DND-41 (cell line): ENCODE measurements at regions not wholly inside any gene's neighbourhood (a gene's known extent, or its start where the extent isn't known, plus 50 kb on each side); places are given as distances from the start of the nearest gene placed in this dataset.

ENCODE experiments used
- ATAC-seq: fragments of 200-7000 bp; cut with Tn5 transposase; 3 replicates; pipeline ENCODE4 v1.9.1; 2021; ENCODE audit warnings: low read depth; ENCODE audit not compliant: insufficient read depth
- DNase-seq: peaks from one replicate; pipeline ENCODE4 v3.0.0-alpha.2; 2020
- H2AFZ ChIP-seq: 2 replicates; pipeline ENCODE4 v1.6.0; 2012; ENCODE audit warnings: low read depth, low read length
- H3K27ac ChIP-seq: 2 replicates; pipeline ENCODE4 v1.5.1; 2012; ENCODE audit warnings: low read length, inconsistent platforms
- H3K27me3 ChIP-seq: fragments of 200-600 bp; sonication (generic); 2 replicates; pipeline ENCODE4 v1.6.0; 2012; ENCODE audit warnings: low read length, mild to moderate bottlenecking, inconsistent platforms; ENCODE audit not compliant: insufficient read depth, poor library complexity
- H3K36me3 ChIP-seq: 2 replicates; pipeline ENCODE4 v1.5.1; 2012; ENCODE audit warnings: low read length, inconsistent platforms; ENCODE audit not compliant: insufficient read depth
- H3K4me1 ChIP-seq: 2 replicates; pipeline ENCODE4 v1.5.1; 2012; ENCODE audit warnings: mild to moderate bottlenecking, low read length; ENCODE audit not compliant: insufficient read depth
- H3K4me2 ChIP-seq: 2 replicates; pipeline ENCODE4 v1.6.0; 2012; ENCODE audit warnings: mild to moderate bottlenecking, moderate library complexity, low read length, inconsistent platforms; ENCODE audit not compliant: insufficient read depth
- H3K4me3 ChIP-seq, 2 experiments: fragments of 200-600 bp in 1 of 2; shearing (Covaris generic) in 1 of 2; 2 replicates each; pipeline ENCODE4 v1.5.1; 2012 to 2016; ENCODE audit warnings: inconsistent platforms in 2 of 2, low read length in 2 of 2, mild to moderate bottlenecking in 2 of 2, low read depth in 1 of 2, moderate library complexity in 1 of 2
- H3K79me2 ChIP-seq: 2 replicates; pipeline ENCODE4 v1.6.0; 2012; ENCODE audit warnings: low read length, inconsistent platforms; ENCODE audit not compliant: insufficient read depth
- H3K9ac ChIP-seq: 2 replicates; pipeline ENCODE4 v1.6.0; 2012; ENCODE audit warnings: low read depth, mild to moderate bottlenecking, inconsistent platforms, low read length, moderate library complexity
- H3K9me3 ChIP-seq: 2 replicates; pipeline ENCODE4 v1.5.1; 2012; ENCODE audit warnings: low read length, moderate library complexity, mild to moderate bottlenecking, inconsistent platforms; ENCODE audit not compliant: insufficient read depth, severe bottlenecking
- H4K20me1 ChIP-seq: 2 replicates; pipeline ENCODE4 v1.6.0; 2012; ENCODE audit warnings: low read length; ENCODE audit not compliant: insufficient read depth
- CTCF ChIP-seq: IDR thresholded peaks from 2 replicates; pipeline ENCODE4 v1.5.1; 2012; ENCODE audit warnings: borderline replicate concordance, low read length, moderate library complexity, mild to moderate bottlenecking; ENCODE audit not compliant: poor library complexity, severe bottlenecking; ENCODE audit errors: extremely low read depth
- EZH2 ChIP-seq: IDR thresholded peaks from 3 replicates; pipeline ENCODE4 v1.6.1; 2012; ENCODE audit warnings: borderline replicate concordance, low read depth, mild to moderate bottlenecking, moderate library complexity, low read length, inconsistent platforms; ENCODE audit not compliant: severe bottlenecking

DNA sequence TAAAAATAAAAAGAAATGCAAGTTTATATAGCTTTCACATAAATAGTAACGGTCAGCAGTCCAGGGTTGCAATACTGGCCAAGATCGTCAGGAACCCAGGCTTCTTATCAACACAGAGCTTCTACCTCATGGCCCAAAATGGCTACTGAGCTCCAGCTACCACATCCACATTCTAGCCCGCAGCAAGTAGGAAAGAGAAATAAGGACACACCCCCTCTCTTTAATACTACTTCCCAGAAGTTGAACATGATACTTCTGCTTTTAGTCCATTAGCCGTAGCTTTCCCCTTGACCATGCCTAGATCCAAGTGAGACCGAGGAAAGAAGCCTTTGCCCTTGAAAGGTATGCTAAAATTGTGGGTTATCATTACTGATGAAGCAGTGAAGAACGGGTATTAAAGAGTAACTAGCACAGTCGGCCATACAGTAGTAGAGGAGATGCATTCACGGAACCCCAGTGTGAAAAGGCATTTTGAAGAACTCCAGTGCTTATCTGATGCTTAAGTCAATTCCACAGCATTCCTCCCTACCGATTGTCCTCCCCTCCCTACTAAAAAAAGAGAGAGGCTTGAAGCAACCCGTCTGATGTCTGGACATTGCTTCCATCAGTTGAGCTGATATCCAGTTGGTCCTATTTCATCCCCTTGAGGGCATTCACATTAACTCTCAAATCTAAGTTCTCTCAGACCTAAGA lies 226.9 kb upstream of the RREB1 start:
- Histone ChIP-seq H3K4me1 (peaks cover 4% of the 10 kb centered on the region; the same call in 1 of the 2 replicates), H3K9ac (no peak overlapping the region), H3K4me2 (no peak overlapping the region), H2AFZ (no peak overlapping the region), H3K79me2 (no peaks in the 10 kb centered on the region), H3K27me3 (no peaks in the 10 kb centered on the region), H3K27ac (no peak overlapping the region), H3K36me3 (no peaks in the 10 kb centered on the region), H4K20me1 (no peaks in the 10 kb centered on the region), H3K9me3 (no peaks in the 10 kb centered on the region), H3K4me3 (no peak overlapping the region)
- no peak for DNase-seq
- no peak for ATAC-seq
- TF ChIP-seq CTCF: no peak
- no peak for TF ChIP-seq EZH2

- no peaks in the 10 kb centered on the region for H3K27me3 ChIP-seq
- ATAC-seq: no peak
- no peak overlapping the region for H3K4me3 ChIP-seq
- no peak for TF ChIP-seq CTCF
- no peak for TF ChIP-seq EZH2
- no peak overlapping the region for H3K9ac ChIP-seq
- DNase-seq: no peak
- no peak overlapping the region for H3K4me2 ChIP-seq
- H3K9me3 ChIP-seq: no peaks in the 10 kb centered on the region
- peaks cover 4% of the 10 kb centered on the region; the same call in 1 of the 2 replicates for H3K4me1 ChIP-seq
- no peak overlapping the region for H2AFZ ChIP-seq
- H3K79me2 ChIP-seq: no peaks in the 10 kb centered on the region
- no peaks in the 10 kb centered on the region for H4K20me1 ChIP-seq
- no peaks in the 10 kb centered on the region for H3K36me3 ChIP-seq
- no peak overlapping the region for H3K27ac ChIP-seq
These were observed 226.1 kb upstream of the RREB1 start for GRCh38 chr6:6881438-6882225.

DNA sequence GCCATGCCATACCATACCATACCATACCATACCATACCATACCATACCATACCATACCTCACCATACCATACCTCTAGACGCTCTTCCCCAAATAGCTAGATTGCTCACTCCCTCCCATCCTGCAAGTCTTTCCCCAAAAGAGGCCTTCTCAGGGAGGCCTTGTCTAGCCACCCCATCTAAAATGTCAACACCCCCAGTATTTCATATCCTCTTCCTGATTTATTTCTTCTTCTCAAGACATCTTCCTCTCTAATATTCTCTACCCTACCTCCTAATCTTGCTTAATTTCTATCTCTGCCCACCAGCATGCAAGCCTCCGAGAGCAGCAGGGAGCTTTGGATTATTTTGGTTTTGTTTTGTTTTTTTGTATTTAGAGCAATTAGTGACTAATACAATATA lies 225.2 kb upstream of the RREB1 start:
- Histone ChIP-seq H3K9me3 (no peaks in the 10 kb centered on the region), H3K9ac (no peak overlapping the region), H3K4me1 (peaks cover 4% of the 10 kb centered on the region; the same call in 1 of the 2 replicates), H3K36me3 (no peaks in the 10 kb centered on the region), H3K27ac (no peak overlapping the region), H3K4me2 (no peak overlapping the region), H3K27me3 (no peaks in the 10 kb centered on the region), H2AFZ (no peak overlapping the region), H4K20me1 (no peaks in the 10 kb centered on the region), H3K79me2 (no peaks in the 10 kb centered on the region), H3K4me3 (no peak overlapping the region)
- TF ChIP-seq CTCF: no peak
- no peak for TF ChIP-seq EZH2
- no peak for ATAC-seq
- DNase-seq: no peak
